ENCODE measurements at regions not wholly inside any gene's neighbourhood (a gene's known extent, or its start where the extent isn't known, plus 50 kb on each side); places are given as distances from the start of the nearest gene placed in this dataset.

DNA sequence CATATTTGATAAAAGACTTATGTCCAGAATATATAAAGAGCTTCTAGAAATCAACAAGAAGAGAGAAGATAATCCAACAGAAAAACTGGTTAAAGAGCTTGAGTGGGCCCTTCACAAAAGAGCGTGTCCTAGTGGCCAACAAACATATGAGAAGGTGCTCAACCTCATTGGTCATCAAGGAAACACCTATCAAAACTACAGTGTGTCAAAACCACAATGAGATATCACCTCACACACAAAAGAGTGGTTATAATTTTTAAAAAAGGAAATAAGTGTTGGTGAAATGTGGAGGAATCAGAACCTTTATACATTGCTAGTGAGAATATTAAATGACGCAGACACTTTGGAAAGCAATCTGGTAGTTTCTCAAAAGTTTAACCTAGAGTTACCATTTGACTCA is 68.4 kb upstream of the KLF13 start:
- H3K27me3 ChIP-seq (replicated peaks in 1 of 2; ENCODE audit: control insufficient read depth in 2 of 2, insufficient read depth in 2 of 2, low read length in 1 of 2), result no peaks in the 10 kb centered on the region
- H3K4me3 ChIP-seq, result no peak overlapping the region
- 100% methylated on average over 2 of the region's 2 CpGs for WGBS (ENCODE audit: insufficient coverage, insufficient replicate concordance, low lambda C conversion rate, missing lambda C conversion rate)
- in situ Hi-C loops (cut with MboI), result no loop called here
- POLR2A ChIA-PET, result interaction anchor here (0.6 to 6.9 kb wide), 4 partner anchors 6 to 107 kb away, joined by 3 to 58 read pairs (median 8); partner anchors contain the start of gene KLF13
- no peaks in the 10 kb centered on the region for H3K36me3 ChIP-seq (ENCODE audit: control insufficient read depth in 2 of 2, insufficient read depth in 2 of 2, low read length in 1 of 2)
- H3K27ac ChIP-seq (ENCODE audit: control insufficient read depth, insufficient read depth), result no peak overlapping the region
- SMC1A ChIA-PET (ENCODE audit: uncharacterized antibody, unreplicated experiment), result interaction anchor here (0.8 to 2.2 kb wide), 2 partner anchors 22 to 27 kb away, joined by 3 to 16 read pairs; no protein-coding TSS in a partner anchor
- no peak overlapping the region for H3K9ac ChIP-seq (ENCODE audit: control insufficient read depth, insufficient read depth, low read length)
- H3K9me3 ChIP-seq (replicated peaks; ENCODE audit: control insufficient read depth, insufficient read depth, low read length), result no peaks in the 10 kb centered on the region
- no peak overlapping the region for H3K4me2 ChIP-seq (ENCODE audit: control insufficient read depth, insufficient read depth)
- TF ChIP-seq ZNF217 (IDR thresholded peaks at IDR 0.05), result 0 out of 2 replicates have a peak, but pooled peaks have one; percentile 23
- TF ChIP-seq, protein P1, sequence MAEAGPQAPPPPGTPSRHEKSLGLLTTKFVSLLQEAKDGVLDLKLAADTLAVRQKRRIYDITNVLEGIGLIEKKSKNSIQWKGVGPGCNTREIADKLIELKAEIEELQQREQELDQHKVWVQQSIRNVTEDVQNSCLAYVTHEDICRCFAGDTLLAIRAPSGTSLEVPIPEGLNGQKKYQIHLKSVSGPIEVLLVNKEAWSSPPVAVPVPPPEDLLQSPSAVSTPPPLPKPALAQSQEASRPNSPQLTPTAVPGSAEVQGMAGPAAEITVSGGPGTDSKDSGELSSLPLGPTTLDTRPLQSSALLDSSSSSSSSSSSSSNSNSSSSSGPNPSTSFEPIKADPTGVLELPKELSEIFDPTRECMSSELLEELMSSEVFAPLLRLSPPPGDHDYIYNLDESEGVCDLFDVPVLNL (IDR thresholded peaks at IDR 0.05; ENCODE audit: low read depth, low read length), result no peak
- intact Hi-C loops (cut with micrococcal nuclease; ENCODE audit: unreplicated experiment), result no loop called here
- FAIRE-seq (no peak), ATAC-seq (no peak), DNase-seq (ENCODE audit: low read depth, low spot score) (no peak)
- CTCF ChIA-PET, result no interaction called here
- BruUV-seq (replicated peaks), result no TSS peak
- no peaks in the 10 kb centered on the region for H3K79me2 ChIP-seq (ENCODE audit: control insufficient read depth, insufficient read depth, low read length)
- H2AFZ ChIP-seq (ENCODE audit: control insufficient read depth, low read depth, low read length), result no peak overlapping the region
- peaks cover 61% of the 10 kb centered on the region for H3K4me1 ChIP-seq (ENCODE audit: control insufficient read depth, insufficient read depth, low read length)
- no peaks in the 10 kb centered on the region for H4K20me1 ChIP-seq (ENCODE audit: control insufficient read depth, insufficient read depth)
- RAD21 ChIA-PET (ENCODE audit: unreplicated experiment), result interaction anchor here (1.3 to 6.5 kb wide), 2 partner anchors 28 to 108 kb away, joined by 3 to 75 read pairs; no protein-coding TSS in a partner anchor

DNA sequence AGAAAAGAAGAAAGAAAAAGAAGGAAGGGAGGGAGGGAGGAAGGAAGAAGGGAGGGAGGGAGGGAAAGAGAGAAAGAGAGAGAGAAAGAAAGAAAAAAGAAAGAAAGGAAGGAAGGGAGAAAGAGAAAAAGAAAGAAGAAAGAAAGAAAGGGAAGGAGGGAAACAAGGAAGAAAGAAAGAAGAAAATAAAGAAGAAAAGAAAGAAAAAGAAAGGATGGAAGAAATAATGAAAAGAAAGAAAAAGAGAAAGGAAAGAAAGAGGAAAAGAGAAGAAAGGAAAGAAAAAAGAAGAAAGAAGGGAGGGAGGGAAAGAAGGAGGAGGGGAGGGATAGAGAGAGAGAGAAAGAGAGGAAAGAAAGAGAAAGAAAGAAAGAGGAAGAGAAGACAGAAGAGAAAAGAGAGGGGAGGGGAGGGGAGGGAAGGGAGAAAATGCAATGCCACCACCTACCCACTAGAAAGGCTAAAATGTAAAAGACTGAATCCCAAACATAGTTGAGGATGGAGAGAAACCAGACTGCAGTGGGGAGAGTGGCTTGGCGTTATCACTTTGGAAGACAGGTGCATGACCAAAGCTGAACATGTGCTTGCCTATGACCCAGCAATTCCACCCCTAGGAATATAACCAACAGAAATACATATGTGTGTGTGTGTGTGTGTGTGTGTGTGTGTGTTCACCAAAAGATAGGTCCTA is 66.9 kb upstream of the KLF13 start:
- H3K27ac ChIP-seq (ENCODE audit: control insufficient read depth, insufficient read depth), result no peak overlapping the region
- FAIRE-seq, result no peak
- ATAC-seq, result no peak
- H3K36me3 ChIP-seq (ENCODE audit: control insufficient read depth in 2 of 2, insufficient read depth in 2 of 2, low read length in 1 of 2), result no peaks in the 10 kb centered on the region
- no peak for DNase-seq (ENCODE audit: low read depth, low spot score)
- TF ChIP-seq ZNF207 (IDR thresholded peaks at IDR 0.05; ENCODE audit: borderline replicate concordance), result no peak
- no peak for TF ChIP-seq CBX3 (IDR thresholded peaks at IDR 0.05; ENCODE audit: borderline replicate concordance, low read depth)
- TF ChIP-seq, protein P2, sequence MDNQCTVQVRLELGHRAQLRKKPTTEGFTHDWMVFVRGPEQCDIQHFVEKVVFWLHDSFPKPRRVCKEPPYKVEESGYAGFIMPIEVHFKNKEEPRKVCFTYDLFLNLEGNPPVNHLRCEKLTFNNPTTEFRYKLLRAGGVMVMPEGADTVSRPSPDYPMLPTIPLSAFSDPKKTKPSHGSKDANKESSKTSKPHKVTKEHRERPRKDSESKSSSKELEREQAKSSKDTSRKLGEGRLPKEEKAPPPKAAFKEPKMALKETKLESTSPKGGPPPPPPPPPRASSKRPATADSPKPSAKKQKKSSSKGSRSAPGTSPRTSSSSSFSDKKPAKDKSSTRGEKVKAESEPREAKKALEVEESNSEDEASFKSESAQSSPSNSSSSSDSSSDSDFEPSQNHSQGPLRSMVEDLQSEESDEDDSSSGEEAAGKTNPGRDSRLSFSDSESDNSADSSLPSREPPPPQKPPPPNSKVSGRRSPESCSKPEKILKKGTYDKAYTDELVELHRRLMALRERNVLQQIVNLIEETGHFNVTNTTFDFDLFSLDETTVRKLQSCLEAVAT (IDR thresholded peaks at IDR 0.05), result no peak
- TF ChIP-seq PAX8 (IDR thresholded peaks at IDR 0.05), result no peak
- TF ChIP-seq POLR2AphosphoS2 (IDR thresholded peaks at IDR 0.05; ENCODE audit: low read depth, low read length), result no peak
- TF ChIP-seq BHLHE40 (IDR thresholded peaks at IDR 0.05; ENCODE audit: borderline replicate concordance in 1 of 2, low read depth in 2 of 2, low read length in 1 of 2), result no peak
- no peaks in the 10 kb centered on the region for H3K27me3 ChIP-seq (replicated peaks in 1 of 2; ENCODE audit: control insufficient read depth in 2 of 2, insufficient read depth in 2 of 2, low read length in 1 of 2)
- no peak overlapping the region for H3K4me2 ChIP-seq (ENCODE audit: control insufficient read depth, insufficient read depth)
- no peaks in the 10 kb centered on the region for H3K9me3 ChIP-seq (replicated peaks; ENCODE audit: control insufficient read depth, insufficient read depth, low read length)
- no peak overlapping the region for H2AFZ ChIP-seq (ENCODE audit: control insufficient read depth, low read depth, low read length)
- no peak overlapping the region for H3K9ac ChIP-seq (ENCODE audit: control insufficient read depth, insufficient read depth, low read length)
- ChIA-PET RAD21 (ENCODE audit: unreplicated experiment) (interaction anchor here (0.6 to 7.7 kb wide), 3 partner anchors 61 to 76 kb away, joined by 3 to 109 read pairs (median 5); partner anchors contain the start of gene KLF13), SMC1A (ENCODE audit: uncharacterized antibody, unreplicated experiment) (interaction anchor here (2.2 kb wide), 1 partner anchor 23 kb away, joined by 16 read pairs; no protein-coding TSS in a partner anchor), POLR2A (interaction anchor here (0.6 to 1.7 kb wide), 3 partner anchors 22 to 100 kb away, joined by 3 to 4 read pairs (median 3); no protein-coding TSS in a partner anchor), CTCF (interaction anchor here (1.0 to 1.5 kb wide), 2 partner anchors 23 to 29 kb away, joined by 4 read pairs; no protein-coding TSS in a partner anchor)
- 100% methylated on average over 1 of the region's 1 CpG for WGBS (ENCODE audit: insufficient coverage, insufficient replicate concordance, low lambda C conversion rate, missing lambda C conversion rate)
- intact Hi-C loops (cut with micrococcal nuclease; ENCODE audit: unreplicated experiment), result loop anchor here (5.0 kb wide), 2 partner anchors 108 to 178 kb away; no protein-coding TSS in a partner anchor
- no TSS peak for BruUV-seq (replicated peaks)
- H4K20me1 ChIP-seq (ENCODE audit: control insufficient read depth, insufficient read depth), result no peaks in the 10 kb centered on the region
- in situ Hi-C loops (cut with MboI), result loop anchor here (5.0 to 10.0 kb wide), 2 partner anchors 65 to 228 kb away; partner anchors contain the start of gene KLF13
- peaks cover 68% of the 10 kb centered on the region for H3K4me1 ChIP-seq (ENCODE audit: control insufficient read depth, insufficient read depth, low read length)
- no peak overlapping the region for H3K4me3 ChIP-seq
- no peaks in the 10 kb centered on the region for H3K79me2 ChIP-seq (ENCODE audit: control insufficient read depth, insufficient read depth, low read length)
